WTC11 (cell line): ENCODE measurements at regions not wholly inside any gene's neighbourhood (a gene's known extent, or its start where the extent isn't known, plus 50 kb on each side); places are given as distances from the start of the nearest gene placed in this dataset.

ENCODE experiments used
- ATAC-seq: fragments of 200-7000 bp; cut with Tn5 transposase; 2 replicates; pipeline ENCODE4 v1.10.0; 2021; ENCODE audit warnings: mild to moderate bottlenecking, moderate library complexity
- CTCF ChIA-PET: fragments of 300-600 bp; sonication (Branson Sonifier 250); formaldehyde crosslinking; loops from one replicate; lab custom pipeline; 2021; ENCODE audit warnings: antibody characterized with exemption; lab: Charles Lee
- POLR2A ChIA-PET: fragments of 350-600 bp; sonication (Branson Sonifier 250); formaldehyde crosslinking; loops from one replicate; lab custom pipeline; 2021; ENCODE audit warnings: antibody characterized with exemption; lab: Charles Lee
- DNase-seq: peaks from one replicate; pipeline ENCODE4 v3.0.0; 2021; ENCODE audit warnings: low spot score
- H3K27ac Mint-ChIP-seq: 2 replicates; pipeline ENCODE4 v1.8.0; 2021; ENCODE audit warnings: mixed read lengths
- H3K27me3 Mint-ChIP-seq: 2 replicates; pipeline ENCODE4 v1.8.0; 2021; ENCODE audit warnings: low read depth, mild to moderate bottlenecking, moderate library complexity, mixed read lengths
- H3K36me3 Mint-ChIP-seq: 2 replicates; pipeline ENCODE4 v1.8.0; 2021; ENCODE audit warnings: mixed read lengths
- H3K4me1 Mint-ChIP-seq: 2 replicates; pipeline ENCODE4 v1.8.0; 2022; ENCODE audit warnings: mixed read lengths
- H3K4me3 Mint-ChIP-seq: 2 replicates; pipeline ENCODE4 v1.8.0; 2021; ENCODE audit warnings: mild to moderate bottlenecking, moderate library complexity, mixed read lengths
- H3K9me3 Mint-ChIP-seq: 2 replicates; pipeline ENCODE4 v1.8.0; 2021; ENCODE audit warnings: mixed read lengths
- ARID4B ChIP-seq: sonication (generic); formaldehyde crosslinking; IDR thresholded peaks from 2 replicates; pipeline ENCODE4 v1.8.0; 2023; ENCODE audit warnings: missing genetic modification reagents, mild to moderate bottlenecking, borderline replicate concordance
- E2F5 ChIP-seq: sonication (generic); formaldehyde crosslinking; IDR thresholded peaks from 2 replicates; pipeline ENCODE4 v1.8.1; 2022; ENCODE audit warnings: mild to moderate bottlenecking, moderate library complexity, missing genetic modification reagents
- EMX1 ChIP-seq: fragments of 250-450 bp; sonication (Bioruptor Pico); IDR thresholded peaks from 2 replicates; pipeline ENCODE4 v1.8.0; 2021; ENCODE audit warnings: mild to moderate bottlenecking
- ETV6 ChIP-seq: sonication (generic); formaldehyde crosslinking; IDR thresholded peaks from 2 replicates; pipeline ENCODE4 v1.8.1; 2022; ENCODE audit warnings: mild to moderate bottlenecking, missing genetic modification reagents
- FOXP1 ChIP-seq: sonication (generic); formaldehyde crosslinking; IDR thresholded peaks from 2 replicates; pipeline ENCODE4 v1.8.0; 2022; ENCODE audit warnings: missing genetic modification reagents, mild to moderate bottlenecking, moderate library complexity, borderline replicate concordance
- HMGXB4 ChIP-seq: sonication (generic); formaldehyde crosslinking; IDR thresholded peaks from 2 replicates; pipeline ENCODE4 v1.8.1; 2023; ENCODE audit warnings: mild to moderate bottlenecking, moderate library complexity, missing genetic modification reagents
- JUN ChIP-seq: sonication (generic); formaldehyde crosslinking; IDR thresholded peaks from 2 replicates; pipeline ENCODE4 v1.8.0; 2023; ENCODE audit warnings: mild to moderate bottlenecking, missing genetic modification reagents
- NFE2L1 ChIP-seq: sonication (generic); formaldehyde crosslinking; IDR thresholded peaks from 2 replicates; pipeline ENCODE4 v1.8.1; 2023; ENCODE audit warnings: missing genetic modification reagents
- STAT6 ChIP-seq: sonication (generic); formaldehyde crosslinking; conservative IDR thresholded peaks from 2 replicates; pipeline ENCODE4 v1.8.1; 2023; ENCODE audit warnings: mild to moderate bottlenecking, low read depth, missing genetic modification reagents, moderate library complexity
- ZMAT4 ChIP-seq: fragments of 250-450 bp; sonication (Bioruptor Pico); IDR thresholded peaks from 2 replicates; pipeline ENCODE4 v1.9.0; 2021; ENCODE audit warnings: mild to moderate bottlenecking
- ZNF138 ChIP-seq: sonication (generic); formaldehyde crosslinking; conservative IDR thresholded peaks from 2 replicates; pipeline ENCODE4 v1.8.1; 2022; ENCODE audit warnings: mild to moderate bottlenecking, moderate library complexity, missing genetic modification reagents
- ZNF281 ChIP-seq: sonication (generic); formaldehyde crosslinking; IDR thresholded peaks from 2 replicates; pipeline ENCODE4 v1.8.0; 2023; ENCODE audit warnings: mild to moderate bottlenecking, missing genetic modification reagents
- ZNF423 ChIP-seq: fragments of 250-450 bp; sonication (Bioruptor Pico); IDR thresholded peaks from 2 replicates; pipeline ENCODE4 v2.1.2; 2022; ENCODE audit warnings: mild to moderate bottlenecking, moderate library complexity
- ZNF532 ChIP-seq: fragments of 250-450 bp; sonication (Bioruptor Pico); IDR thresholded peaks from 2 replicates; pipeline ENCODE4 v1.9.0; 2021; ENCODE audit warnings: mild to moderate bottlenecking, borderline replicate concordance
- ZSCAN18 ChIP-seq: fragments of 250-450 bp; sonication (Bioruptor Pico); IDR thresholded peaks from 2 replicates; pipeline ENCODE4 v2.1.2; 2022; ENCODE audit warnings: mild to moderate bottlenecking, moderate library complexity

- TF ChIP-seq ZNF532 (CRISPR knock-in tag) (no peak), ETV6 (CRISPR knock-in tag) (no peak), ZNF281 (CRISPR knock-in tag) (no peak)
- TF ChIP-seq, all 79 proteins: peak for 0
Measured at GRCh38 chr9:7407246-7407645, 392.3 kb downstream of the DMAC1 start (continued).

GRCh38 chr9:7405924-7406604 lies 393.5 kb downstream of the DMAC1 start:
- ATAC-seq (no peak), DNase-seq (no peak)
- ChIA-PET POLR2A (no interaction called here), CTCF (no interaction called here)
- Mint-ChIP-seq H3K9me3 (peaks cover 9% of the 10 kb centered on the region), H3K27me3 (no peaks in the 10 kb centered on the region), H3K4me3 (no peak overlapping the region), H3K4me1 (peaks cover 40% of the 10 kb centered on the region), H3K36me3 (peaks cover 4% of the 10 kb centered on the region; the same call in 1 of the 2 replicates), H3K27ac (no peak overlapping the region)
- TF ChIP-seq JUN (CRISPR knock-in tag) (no peak), FOXP1 (no peak), E2F5 (CRISPR knock-in tag) (no peak), STAT6 (CRISPR knock-in tag) (no peak), ZNF138 (no peak), ARID4B (CRISPR knock-in tag) (no peak), HMGXB4 (CRISPR knock-in tag) (no peak), ZSCAN18 (CRISPR knock-in tag) (no peak), NFE2L1 (CRISPR knock-in tag) (no peak), ZMAT4 (CRISPR knock-in tag) (no peak), EMX1 (no peak), ZNF423 (CRISPR knock-in tag) (no peak)
